H9 (cell line): ENCODE measurements at regions not wholly inside any gene's neighbourhood (a gene's known extent, or its start where the extent isn't known, plus 50 kb on each side); places are given as distances from the start of the nearest gene placed in this dataset.

Experiments
- DNase-seq: peaks from one replicate; pipeline ENCODE4 v3.0.0-alpha.2; 2017
- H2AFZ ChIP-seq: one replicate; pipeline ENCODE4 v1.6.1; 2013; ENCODE audit warnings: mild to moderate bottlenecking, low read length, control low read depth, moderate library complexity
- H2AK5ac ChIP-seq: 2 replicates; pipeline ENCODE4 v1.6.1; 2013; ENCODE audit warnings: low read length, control low read depth, mixed read lengths; ENCODE audit not compliant: insufficient read length
- H2BK120ac ChIP-seq: one replicate; pipeline ENCODE4 v1.6.1; 2013; ENCODE audit warnings: low read depth, mild to moderate bottlenecking, low read length, control low read depth, inconsistent platforms; ENCODE audit not compliant: poor library complexity, severe bottlenecking
- H2BK12ac ChIP-seq: 2 replicates; pipeline ENCODE4 v1.6.1; 2013; ENCODE audit warnings: low read length, control low read depth, mixed read lengths, low read depth; ENCODE audit not compliant: insufficient read length
- H2BK15ac ChIP-seq: 2 replicates; pipeline ENCODE4 v1.6.1; 2013; ENCODE audit warnings: low read depth, low read length, control low read depth
- H2BK20ac ChIP-seq: one replicate; pipeline ENCODE4 v1.6.1; 2013; ENCODE audit warnings: low read depth, mild to moderate bottlenecking, low read length, control low read depth, inconsistent platforms; ENCODE audit not compliant: poor library complexity, severe bottlenecking
- H2BK5ac ChIP-seq: 2 replicates; pipeline ENCODE4 v1.6.1; 2013; ENCODE audit warnings: low read length, control low read depth, mixed read lengths; ENCODE audit not compliant: insufficient read length
- H3K14ac ChIP-seq: 2 replicates; pipeline ENCODE4 v1.6.1; 2013; ENCODE audit warnings: low read length, control low read depth; ENCODE audit not compliant: insufficient read depth
- H3K18ac ChIP-seq: 2 replicates; pipeline ENCODE4 v1.6.1; 2013; ENCODE audit warnings: low read depth, mild to moderate bottlenecking, mixed read lengths, low read length, control low read depth; ENCODE audit not compliant: insufficient read length
- H3K23ac ChIP-seq: 2 replicates; pipeline ENCODE4 v1.6.1; 2013; ENCODE audit warnings: low read length, control low read depth, mixed read lengths, low read depth; ENCODE audit not compliant: insufficient read length
- H3K23me2 ChIP-seq: 2 replicates; pipeline ENCODE4 v1.6.1; 2013; ENCODE audit warnings: low read depth, mild to moderate bottlenecking, mixed read lengths, low read length, control low read depth; ENCODE audit not compliant: insufficient read length, poor library complexity, severe bottlenecking
- H3K27ac ChIP-seq: 2 replicates; pipeline ENCODE4 v1.5.1; 2013; ENCODE audit warnings: low read length, control low read depth, mixed read lengths, low read depth; ENCODE audit not compliant: insufficient read length
- H3K27me3 ChIP-seq: 2 replicates; pipeline ENCODE4 v1.6.1; 2013; ENCODE audit warnings: low read length, control low read depth, inconsistent platforms; ENCODE audit not compliant: insufficient read depth
- H3K4ac ChIP-seq: 2 replicates; pipeline ENCODE4 v1.6.1; 2013; ENCODE audit warnings: low read depth, mild to moderate bottlenecking, control low read depth, inconsistent platforms, low read length, moderate library complexity
- H3K4me1 ChIP-seq: 2 replicates; pipeline ENCODE4 v1.6.1; 2013; ENCODE audit warnings: low read length, control low read depth, inconsistent platforms; ENCODE audit not compliant: insufficient read depth
- H3K4me2 ChIP-seq: 2 replicates; pipeline ENCODE4 v1.6.1; 2013; ENCODE audit warnings: low read length, control low read depth, mixed read lengths; ENCODE audit not compliant: insufficient read length, insufficient read depth
- H3K56ac ChIP-seq: 2 replicates; pipeline ENCODE4 v1.6.1; 2013; ENCODE audit warnings: low read depth, mild to moderate bottlenecking, mixed read lengths, low read length, control low read depth; ENCODE audit not compliant: insufficient read length
- H3K79me1 ChIP-seq: 2 replicates; pipeline ENCODE4 v1.6.1; 2013; ENCODE audit warnings: low read depth, mild to moderate bottlenecking, moderate library complexity, low read length, control low read depth, inconsistent platforms; ENCODE audit not compliant: insufficient read depth, poor library complexity, severe bottlenecking
- H3K79me2 ChIP-seq: 2 replicates; pipeline ENCODE4 v1.6.1; 2013; ENCODE audit warnings: low read length, control low read depth, inconsistent platforms; ENCODE audit not compliant: insufficient read depth
- H3K9ac ChIP-seq: 2 replicates; pipeline ENCODE4 v1.6.1; 2013; ENCODE audit warnings: low read length, control low read depth, mixed read lengths; ENCODE audit not compliant: insufficient read length; ENCODE audit errors: extremely low read depth
- H3K9me3 ChIP-seq: one replicate; pipeline ENCODE4 v1.6.1; 2013; ENCODE audit warnings: low read depth, low read length, inconsistent platforms; ENCODE audit not compliant: control insufficient read depth
- H3T11ph ChIP-seq: one replicate; pipeline ENCODE4 v1.6.1; 2013; ENCODE audit warnings: mild to moderate bottlenecking, low read length, control low read depth, inconsistent platforms
- H4K20me1 ChIP-seq: one replicate; pipeline ENCODE4 v1.6.1; 2013; ENCODE audit not compliant: control insufficient read depth, insufficient read length, insufficient read depth
- H4K5ac ChIP-seq: 2 replicates; pipeline ENCODE4 v1.6.1; 2013; ENCODE audit warnings: low read depth, mild to moderate bottlenecking, mixed read lengths, low read length, control low read depth; ENCODE audit not compliant: insufficient read length
- H4K8ac ChIP-seq: replicated peaks from 2 replicates; pipeline ENCODE4 v1.6.1; 2013; ENCODE audit warnings: low read length, control low read depth, mixed read lengths, low read depth; ENCODE audit not compliant: insufficient read length
- H4K91ac ChIP-seq: 2 replicates; pipeline ENCODE4 v1.6.1; 2013; ENCODE audit warnings: low read depth, mild to moderate bottlenecking, moderate library complexity, mixed read lengths, low read length, control low read depth; ENCODE audit not compliant: insufficient read length
- H3K27ac Mint-ChIP-seq, 3 experiments: 2 replicates in 2 of 3; 3 replicates in 1 of 3; pipeline ENCODE4 v1.8.0; 2020 to 2021; ENCODE audit warnings: mixed read lengths in 3 of 3, mild to moderate bottlenecking in 1 of 3, moderate library complexity in 1 of 3
- H3K27me3 Mint-ChIP-seq: 2 replicates; pipeline ENCODE4 v1.8.0; 2021; ENCODE audit warnings: low read depth, mild to moderate bottlenecking, moderate library complexity, mixed read lengths
- H3K36me3 Mint-ChIP-seq, 3 experiments: 2 replicates in 2 of 3; 3 replicates in 1 of 3; pipeline ENCODE4 v1.8.0; 2020 to 2021; ENCODE audit warnings: low read depth in 3 of 3, mixed read lengths in 3 of 3; ENCODE audit not compliant: insufficient read depth in 1 of 3
- H3K4me1 Mint-ChIP-seq, 2 experiments: 2 replicates each; pipeline ENCODE4 v1.8.0; 2020; ENCODE audit warnings: mixed read lengths in 2 of 2
- H3K4me3 Mint-ChIP-seq, 2 experiments: 2 replicates in 1 of 2; 3 replicates in 1 of 2; pipeline ENCODE4 v1.8.0; 2020 to 2021; ENCODE audit warnings: mild to moderate bottlenecking in 2 of 2, mixed read lengths in 2 of 2, moderate library complexity in 1 of 2
- H3K9me3 Mint-ChIP-seq, 2 experiments: 2 replicates in 1 of 2; 3 replicates in 1 of 2; pipeline ENCODE4 v1.8.0; 2020; ENCODE audit warnings: mild to moderate bottlenecking in 2 of 2, mixed read lengths in 2 of 2, moderate library complexity in 1 of 2
- CTCF ChIP-seq: fragments of 200-600 bp; sonication (generic); conservative IDR thresholded peaks from 3 replicates; pipeline ENCODE4 v1.8.0; 2021; ENCODE audit warnings: antibody characterized with exemption, mild to moderate bottlenecking
- WGBS: extraction: QIAGEN DNeasy Blood & Tissue Kit; methylation state at CpG from one replicate; pipeline ENCODE4 v1.1.7; 2013; ENCODE audit warnings: missing lambda C conversion rate, low lambda C conversion rate, mixed read lengths; ENCODE audit not compliant: insufficient read length; ENCODE audit errors: extremely low coverage; 5-methylcytosine and 5-hydroxymethylcytosine counted together

- Mint-ChIP-seq H3K36me3 (no peaks in the 10 kb centered on the region; a peak in 1 of 7 replicates), H3K27me3 (peaks cover 3% of the 10 kb centered on the region; the same call in 1 of the 2 replicates)
Observed at GRCh38 chr11:104812103-104812788, 86.0 kb downstream of the CASP12 start.

More at GRCh38 chr11:104812103-104812788, 86.0 kb downstream of the CASP12 start:
- no peak overlapping the region for H3K9ac ChIP-seq
- Mint-ChIP-seq H3K27ac (no peak overlapping the region; a peak in 1 of 7 replicates), H3K4me3 (no peak overlapping the region), H3K9me3 (no peaks in the 10 kb centered on the region; a peak in 1 of 5 replicates), H3K4me1 (peaks cover 12 to 14% of the 10 kb centered on the region in 2 experiments)
- no peak overlapping the region for H3T11ph ChIP-seq
- no peaks in the 10 kb centered on the region for H3K9me3 ChIP-seq
- no peaks in the 10 kb centered on the region for H3K79me1 ChIP-seq
- no peak overlapping the region for H2BK120ac ChIP-seq
- no peak overlapping the region for H3K14ac ChIP-seq
- H3K4me2 ChIP-seq: no peak overlapping the region
- no peaks in the 10 kb centered on the region for H4K20me1 ChIP-seq
- no peak overlapping the region for H2BK12ac ChIP-seq
- DNase-seq: no peak
- no CpG with 5 or more reads among the region's 8 CpGs for WGBS
- no peaks in the 10 kb centered on the region for H3K79me2 ChIP-seq
- no peak overlapping the region for H2BK5ac ChIP-seq
- H2AK5ac ChIP-seq: no peak overlapping the region
- H3K4me1 ChIP-seq: peaks cover 3% of the 10 kb centered on the region; the same call in 1 of the 2 replicates
- no peak overlapping the region for H3K18ac ChIP-seq
- H3K27ac ChIP-seq: no peak overlapping the region
- H2AFZ ChIP-seq: no peak overlapping the region
- no peak overlapping the region for H3K23ac ChIP-seq
- no peaks in the 10 kb centered on the region for H3K23me2 ChIP-seq
- H2BK20ac ChIP-seq: no peak overlapping the region
- no peak overlapping the region for H3K56ac ChIP-seq
- no peak overlapping the region for H4K91ac ChIP-seq
- no peaks in the 10 kb centered on the region for H3K27me3 ChIP-seq
- no peak overlapping the region for H2BK15ac ChIP-seq
- no peak overlapping the region for H4K5ac ChIP-seq
- H3K4ac ChIP-seq: no peak overlapping the region
- TF ChIP-seq CTCF: no peak
- no peak overlapping the region for H4K8ac ChIP-seq
